ENCODE measurements at regions not wholly inside any gene's neighbourhood (a gene's known extent, or its start where the extent isn't known, plus 50 kb on each side); places are given as distances from the start of the nearest gene placed in this dataset.

DNA sequence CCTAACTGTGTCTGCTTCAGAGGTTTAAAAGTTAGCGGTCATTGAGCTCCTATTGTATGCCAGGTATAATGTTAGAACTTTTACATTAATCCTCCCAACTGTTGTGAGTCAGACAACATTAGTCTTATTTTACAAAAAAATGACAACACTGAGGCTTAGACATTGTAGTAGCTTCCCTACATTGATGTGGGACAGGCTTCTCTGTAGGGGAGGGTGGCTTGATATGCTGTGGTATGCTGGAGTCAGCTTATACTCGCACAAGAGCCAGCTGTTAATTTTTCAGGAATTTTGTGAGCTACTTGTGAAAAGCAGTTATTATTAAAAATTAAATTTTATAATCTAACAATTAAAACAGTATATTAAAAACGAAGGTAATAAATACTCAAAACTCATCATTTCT, 64.8 kb upstream of the NAV2 start:
- TF ChIP-seq ARNTL (CRISPR knock-in tag; IDR thresholded peaks at IDR 0.05; ENCODE audit: borderline replicate concordance, low read depth) (no peak), RARB (CRISPR knock-in tag; IDR thresholded peaks at IDR 0.05) (no peak), ESRRG (CRISPR knock-in tag; IDR thresholded peaks at IDR 0.05) (no peak), ZNF565 (CRISPR knock-in tag; conservative IDR thresholded peaks at IDR 0.05; ENCODE audit: low read depth) (no peak), ZC3H10 (CRISPR knock-in tag; IDR thresholded peaks at IDR 0.05) (no peak)
- TF ChIP-seq, protein P1, sequence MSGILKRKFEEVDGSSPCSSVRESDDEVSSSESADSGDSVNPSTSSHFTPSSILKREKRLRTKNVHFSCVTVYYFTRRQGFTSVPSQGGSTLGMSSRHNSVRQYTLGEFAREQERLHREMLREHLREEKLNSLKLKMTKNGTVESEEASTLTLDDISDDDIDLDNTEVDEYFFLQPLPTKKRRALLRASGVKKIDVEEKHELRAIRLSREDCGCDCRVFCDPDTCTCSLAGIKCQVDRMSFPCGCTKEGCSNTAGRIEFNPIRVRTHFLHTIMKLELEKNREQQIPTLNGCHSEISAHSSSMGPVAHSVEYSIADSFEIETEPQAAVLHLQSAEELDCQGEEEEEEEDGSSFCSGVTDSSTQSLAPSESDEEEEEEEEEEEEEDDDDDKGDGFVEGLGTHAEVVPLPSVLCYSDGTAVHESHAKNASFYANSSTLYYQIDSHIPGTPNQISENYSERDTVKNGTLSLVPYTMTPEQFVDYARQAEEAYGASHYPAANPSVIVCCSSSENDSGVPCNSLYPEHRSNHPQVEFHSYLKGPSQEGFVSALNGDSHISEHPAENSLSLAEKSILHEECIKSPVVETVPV (CRISPR knock-in tag; IDR thresholded peaks at IDR 0.05): no peak
- TF ChIP-seq, protein P2, sequence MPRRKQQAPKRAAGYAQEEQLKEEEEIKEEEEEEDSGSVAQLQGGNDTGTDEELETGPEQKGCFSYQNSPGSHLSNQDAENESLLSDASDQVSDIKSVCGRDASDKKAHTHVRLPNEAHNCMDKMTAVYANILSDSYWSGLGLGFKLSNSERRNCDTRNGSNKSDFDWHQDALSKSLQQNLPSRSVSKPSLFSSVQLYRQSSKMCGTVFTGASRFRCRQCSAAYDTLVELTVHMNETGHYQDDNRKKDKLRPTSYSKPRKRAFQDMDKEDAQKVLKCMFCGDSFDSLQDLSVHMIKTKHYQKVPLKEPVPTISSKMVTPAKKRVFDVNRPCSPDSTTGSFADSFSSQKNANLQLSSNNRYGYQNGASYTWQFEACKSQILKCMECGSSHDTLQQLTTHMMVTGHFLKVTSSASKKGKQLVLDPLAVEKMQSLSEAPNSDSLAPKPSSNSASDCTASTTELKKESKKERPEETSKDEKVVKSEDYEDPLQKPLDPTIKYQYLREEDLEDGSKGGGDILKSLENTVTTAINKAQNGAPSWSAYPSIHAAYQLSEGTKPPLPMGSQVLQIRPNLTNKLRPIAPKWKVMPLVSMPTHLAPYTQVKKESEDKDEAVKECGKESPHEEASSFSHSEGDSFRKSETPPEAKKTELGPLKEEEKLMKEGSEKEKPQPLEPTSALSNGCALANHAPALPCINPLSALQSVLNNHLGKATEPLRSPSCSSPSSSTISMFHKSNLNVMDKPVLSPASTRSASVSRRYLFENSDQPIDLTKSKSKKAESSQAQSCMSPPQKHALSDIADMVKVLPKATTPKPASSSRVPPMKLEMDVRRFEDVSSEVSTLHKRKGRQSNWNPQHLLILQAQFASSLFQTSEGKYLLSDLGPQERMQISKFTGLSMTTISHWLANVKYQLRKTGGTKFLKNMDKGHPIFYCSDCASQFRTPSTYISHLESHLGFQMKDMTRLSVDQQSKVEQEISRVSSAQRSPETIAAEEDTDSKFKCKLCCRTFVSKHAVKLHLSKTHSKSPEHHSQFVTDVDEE (CRISPR knock-in tag; IDR thresholded peaks at IDR 0.05): no peak
- TF ChIP-seq, protein P3, sequence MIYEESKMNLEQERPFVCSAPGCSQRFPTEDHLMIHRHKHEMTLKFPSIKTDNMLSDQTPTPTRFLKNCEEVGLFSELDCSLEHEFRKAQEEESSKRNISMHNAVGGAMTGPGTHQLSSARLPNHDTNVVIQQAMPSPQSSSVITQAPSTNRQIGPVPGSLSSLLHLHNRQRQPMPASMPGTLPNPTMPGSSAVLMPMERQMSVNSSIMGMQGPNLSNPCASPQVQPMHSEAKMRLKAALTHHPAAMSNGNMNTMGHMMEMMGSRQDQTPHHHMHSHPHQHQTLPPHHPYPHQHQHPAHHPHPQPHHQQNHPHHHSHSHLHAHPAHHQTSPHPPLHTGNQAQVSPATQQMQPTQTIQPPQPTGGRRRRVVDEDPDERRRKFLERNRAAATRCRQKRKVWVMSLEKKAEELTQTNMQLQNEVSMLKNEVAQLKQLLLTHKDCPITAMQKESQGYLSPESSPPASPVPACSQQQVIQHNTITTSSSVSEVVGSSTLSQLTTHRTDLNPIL (CRISPR knock-in tag; IDR thresholded peaks at IDR 0.05; ENCODE audit: low read depth): no peak
- TF ChIP-seq, protein P4, sequence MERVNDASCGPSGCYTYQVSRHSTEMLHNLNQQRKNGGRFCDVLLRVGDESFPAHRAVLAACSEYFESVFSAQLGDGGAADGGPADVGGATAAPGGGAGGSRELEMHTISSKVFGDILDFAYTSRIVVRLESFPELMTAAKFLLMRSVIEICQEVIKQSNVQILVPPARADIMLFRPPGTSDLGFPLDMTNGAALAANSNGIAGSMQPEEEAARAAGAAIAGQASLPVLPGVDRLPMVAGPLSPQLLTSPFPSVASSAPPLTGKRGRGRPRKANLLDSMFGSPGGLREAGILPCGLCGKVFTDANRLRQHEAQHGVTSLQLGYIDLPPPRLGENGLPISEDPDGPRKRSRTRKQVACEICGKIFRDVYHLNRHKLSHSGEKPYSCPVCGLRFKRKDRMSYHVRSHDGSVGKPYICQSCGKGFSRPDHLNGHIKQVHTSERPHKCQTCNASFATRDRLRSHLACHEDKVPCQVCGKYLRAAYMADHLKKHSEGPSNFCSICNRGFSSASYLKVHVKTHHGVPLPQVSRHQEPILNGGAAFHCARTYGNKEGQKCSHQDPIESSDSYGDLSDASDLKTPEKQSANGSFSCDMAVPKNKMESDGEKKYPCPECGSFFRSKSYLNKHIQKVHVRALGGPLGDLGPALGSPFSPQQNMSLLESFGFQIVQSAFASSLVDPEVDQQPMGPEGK (CRISPR knock-in tag; IDR thresholded peaks at IDR 0.05; ENCODE audit: borderline replicate concordance): no peak
